Upper lobe of left lung (tissue), 4 donors: ENCODE measurements at regions not wholly inside any gene's neighbourhood (a gene's known extent, or its start where the extent isn't known, plus 50 kb on each side); places are given as distances from the start of the nearest gene placed in this dataset.

Experiments used
- EP300 ChIP-seq, 4 donors: sonication (generic); formaldehyde crosslinking; IDR thresholded peaks; one replicate each; pipeline ENCODE4 v1.5.1; 2017; ENCODE audit warnings: antibody characterized with exemption in 4 of 4, control low read depth in 2 of 4
- POLR2AphosphoS5 ChIP-seq, 2 donors: sonication (generic); formaldehyde crosslinking; IDR thresholded peaks; one replicate each; pipeline ENCODE4 v1.5.1; 2017; ENCODE audit warnings: antibody characterized with exemption in 2 of 2
- TF ChIP-seq, protein P1 (sequence below), 6 experiments: fragments of 450-650 bp in 4 of 6; fragments of 200-600 bp in 2 of 6; sonication (generic) in 2 of 6; IDR thresholded peaks; one replicate each; pipeline ENCODE4 v1.5.1; 2016 to 2019; ENCODE audit warnings: antibody characterized with exemption in 6 of 6

DNA sequence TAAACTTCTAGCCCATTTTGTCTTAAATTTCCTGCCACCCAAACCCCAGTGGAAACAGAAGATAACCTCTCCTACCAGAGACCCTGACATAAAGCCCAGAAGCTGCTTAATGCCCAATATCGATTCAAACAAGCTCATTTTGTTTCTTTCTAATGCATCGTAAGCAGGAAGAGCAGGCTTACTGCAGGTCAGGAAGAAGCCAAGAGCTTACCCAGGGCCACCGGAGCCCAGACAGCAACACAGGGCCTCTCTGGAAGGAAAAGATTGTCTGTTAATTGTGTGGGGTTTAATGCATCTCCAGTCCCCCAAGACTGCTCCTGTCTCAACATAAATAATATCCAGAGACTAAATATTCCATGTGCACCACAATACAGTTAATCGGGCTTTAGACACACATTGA is 177.3 kb upstream of the NOCT start:
- TF ChIP-seq, protein P1, sequence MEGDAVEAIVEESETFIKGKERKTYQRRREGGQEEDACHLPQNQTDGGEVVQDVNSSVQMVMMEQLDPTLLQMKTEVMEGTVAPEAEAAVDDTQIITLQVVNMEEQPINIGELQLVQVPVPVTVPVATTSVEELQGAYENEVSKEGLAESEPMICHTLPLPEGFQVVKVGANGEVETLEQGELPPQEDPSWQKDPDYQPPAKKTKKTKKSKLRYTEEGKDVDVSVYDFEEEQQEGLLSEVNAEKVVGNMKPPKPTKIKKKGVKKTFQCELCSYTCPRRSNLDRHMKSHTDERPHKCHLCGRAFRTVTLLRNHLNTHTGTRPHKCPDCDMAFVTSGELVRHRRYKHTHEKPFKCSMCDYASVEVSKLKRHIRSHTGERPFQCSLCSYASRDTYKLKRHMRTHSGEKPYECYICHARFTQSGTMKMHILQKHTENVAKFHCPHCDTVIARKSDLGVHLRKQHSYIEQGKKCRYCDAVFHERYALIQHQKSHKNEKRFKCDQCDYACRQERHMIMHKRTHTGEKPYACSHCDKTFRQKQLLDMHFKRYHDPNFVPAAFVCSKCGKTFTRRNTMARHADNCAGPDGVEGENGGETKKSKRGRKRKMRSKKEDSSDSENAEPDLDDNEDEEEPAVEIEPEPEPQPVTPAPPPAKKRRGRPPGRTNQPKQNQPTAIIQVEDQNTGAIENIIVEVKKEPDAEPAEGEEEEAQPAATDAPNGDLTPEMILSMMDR (IDR thresholded peaks at IDR 0.05): no peak
- TF ChIP-seq EP300 (IDR thresholded peaks at IDR 0.05): no peak
- TF ChIP-seq POLR2AphosphoS5 (IDR thresholded peaks at IDR 0.05): no peak
